Anterior cingulate cortex (tissue), 58 donors: ENCODE measurements at regions not wholly inside any gene's neighbourhood (a gene's known extent, or its start where the extent isn't known, plus 50 kb on each side); places are given as distances from the start of the nearest gene placed in this dataset.

Source experiments
- DNase-seq, 58 donors: peaks; one replicate each; lab custom pipeline; 2025; lab: John Stamatoyannopoulos, UW

DNA sequence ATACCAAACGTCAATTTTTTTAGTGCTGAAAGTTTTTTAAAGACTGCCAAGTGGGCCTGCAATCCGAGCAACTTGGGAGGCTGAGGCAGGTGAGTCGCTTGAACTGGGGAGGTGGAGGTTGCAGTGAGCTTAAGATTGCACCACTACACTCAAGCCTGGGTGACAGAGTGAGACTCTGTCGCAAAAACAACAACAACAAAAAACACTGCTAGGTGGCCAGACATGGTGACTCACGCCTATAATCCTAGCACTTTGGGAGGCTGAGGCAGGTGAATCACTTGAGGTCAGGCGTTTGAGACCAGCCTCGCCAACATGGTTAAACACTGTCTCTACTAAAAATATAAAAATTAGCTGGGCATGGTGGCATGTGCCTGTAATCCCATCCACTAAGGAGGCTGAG is 202.8 kb upstream of the COPS8 start:
- no peak for DNase-seq

DNA sequence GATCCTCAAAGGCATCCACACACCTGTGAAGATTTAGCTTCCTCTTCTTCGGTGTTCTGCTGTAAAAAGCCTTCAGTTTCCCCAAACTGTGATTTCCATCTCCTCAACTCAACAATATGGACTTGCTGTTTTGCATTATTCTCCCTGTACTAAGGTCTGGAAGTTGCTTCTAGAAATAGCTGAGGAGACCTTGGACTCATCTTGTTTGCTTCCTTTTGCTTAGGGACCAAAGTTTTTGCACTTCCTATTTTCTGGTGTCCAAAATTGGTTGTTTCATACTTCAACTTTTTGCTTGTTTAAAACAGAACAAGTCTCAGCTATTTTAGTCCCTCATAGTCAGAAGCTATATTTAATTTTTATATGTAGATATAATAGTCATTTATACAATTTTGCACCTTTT is 201.9 kb upstream of the COPS8 start:
- DNase-seq: no peak

DNA sequence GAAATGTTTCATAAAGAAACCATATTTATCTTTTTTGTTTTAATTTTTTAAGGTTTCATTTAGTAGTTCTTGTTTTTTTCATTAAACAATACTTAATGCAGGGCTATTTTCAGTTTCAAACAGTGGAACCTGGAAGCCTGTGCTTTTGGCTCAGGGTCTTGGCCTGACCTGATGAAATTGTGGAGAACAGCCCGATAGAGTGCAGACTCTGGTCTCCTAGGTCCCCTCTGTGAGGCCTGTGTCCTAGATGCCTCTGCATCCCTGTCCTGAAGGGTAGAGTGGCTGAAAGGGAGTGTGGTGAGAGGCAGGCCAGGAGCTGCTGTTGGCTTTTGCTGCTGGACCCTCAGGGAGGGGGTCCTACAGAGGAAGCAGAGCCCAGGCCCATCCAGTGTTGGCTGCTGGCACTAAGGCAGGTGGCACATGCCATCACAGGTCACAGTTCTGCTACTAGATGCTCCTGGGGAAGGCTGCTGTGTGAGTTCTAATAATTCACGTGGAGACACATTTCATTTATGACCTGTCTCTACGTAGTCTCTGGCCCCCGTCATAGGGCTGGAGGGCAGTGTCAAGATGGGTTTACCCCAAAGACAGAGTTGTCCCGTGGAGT is 201.0 kb upstream of the COPS8 start:
- no peak for DNase-seq

DNA sequence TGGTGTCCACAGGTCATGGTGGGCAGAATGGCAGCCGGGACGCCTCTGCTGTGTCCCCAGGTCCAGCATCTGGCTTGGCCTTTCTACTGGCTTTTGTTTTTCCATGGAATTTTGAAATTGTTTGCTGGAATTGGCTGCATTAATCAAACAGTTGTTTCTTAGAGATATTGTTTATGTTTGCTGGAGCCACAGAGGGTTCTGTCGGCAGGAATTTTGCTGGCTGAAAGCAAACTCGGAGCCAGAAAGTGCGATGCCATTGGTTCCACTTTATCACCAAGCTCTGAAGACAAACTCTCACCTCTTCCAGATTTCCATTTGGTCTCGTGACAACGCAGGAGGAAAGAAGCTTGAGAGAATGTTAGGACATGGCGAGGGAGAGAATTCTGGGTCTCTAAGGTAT is 199.2 kb upstream of the COPS8 start:
- no peak for DNase-seq

DNA sequence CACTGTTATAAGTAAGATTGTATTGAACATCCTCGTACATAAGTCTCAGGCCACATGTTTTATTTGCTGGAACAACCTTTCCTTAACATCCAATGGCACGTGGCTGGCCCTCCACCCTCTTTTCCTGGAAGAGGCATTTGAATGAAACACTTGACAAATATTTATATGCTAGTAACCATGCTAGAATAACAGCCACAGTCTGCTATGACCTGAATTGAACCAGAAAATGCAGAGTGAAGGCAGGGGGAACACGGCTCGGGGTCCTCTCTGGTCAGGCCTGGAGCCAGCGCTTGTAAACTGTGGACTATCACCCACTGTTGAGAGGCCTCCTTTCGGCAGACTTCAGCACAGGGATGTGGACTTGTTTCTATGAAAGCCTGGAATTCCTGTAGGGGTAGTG is 198.2 kb upstream of the COPS8 start:
- DNase-seq: no peak

DNA sequence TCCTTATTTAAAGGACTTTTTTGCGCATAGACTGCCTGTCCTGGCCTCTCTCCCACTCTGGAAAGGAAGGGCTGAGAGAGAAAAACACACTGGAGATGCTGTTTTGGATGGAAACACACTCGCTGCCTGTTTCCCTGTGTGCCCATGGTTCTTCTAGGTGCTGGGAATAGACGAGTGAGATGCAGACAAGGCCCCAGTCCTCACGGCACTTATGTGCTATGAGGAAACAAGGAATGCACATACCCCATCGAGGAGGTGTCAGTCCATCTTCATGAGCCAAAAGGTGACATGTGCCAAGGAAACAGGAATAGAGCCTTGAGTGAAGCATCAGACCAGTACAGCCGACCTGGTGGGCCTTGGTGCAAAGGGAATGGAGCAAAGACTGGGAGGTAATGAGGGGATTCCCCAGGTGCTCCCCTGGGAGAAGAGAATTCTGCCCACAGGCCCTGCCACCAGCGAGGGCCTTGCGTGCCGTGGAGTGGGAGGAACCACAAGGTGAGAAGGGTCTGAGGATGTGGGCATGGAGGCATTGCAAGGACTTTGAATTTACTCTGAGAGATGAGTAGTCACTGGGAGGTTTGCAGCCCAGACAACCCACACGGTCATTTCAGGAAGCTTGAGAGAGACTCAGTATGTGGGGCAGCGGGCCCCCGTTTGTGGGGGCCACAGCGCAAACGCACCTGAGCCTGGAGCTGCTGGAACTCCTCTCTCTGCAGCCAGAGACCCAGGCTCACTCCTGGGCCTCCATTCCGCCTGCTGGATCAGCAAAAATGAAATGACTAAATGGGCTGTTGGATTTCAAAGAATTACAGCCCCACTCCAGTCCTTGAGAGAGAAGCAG is 197.5 kb upstream of the COPS8 start:
- DNase-seq: no peak

DNA sequence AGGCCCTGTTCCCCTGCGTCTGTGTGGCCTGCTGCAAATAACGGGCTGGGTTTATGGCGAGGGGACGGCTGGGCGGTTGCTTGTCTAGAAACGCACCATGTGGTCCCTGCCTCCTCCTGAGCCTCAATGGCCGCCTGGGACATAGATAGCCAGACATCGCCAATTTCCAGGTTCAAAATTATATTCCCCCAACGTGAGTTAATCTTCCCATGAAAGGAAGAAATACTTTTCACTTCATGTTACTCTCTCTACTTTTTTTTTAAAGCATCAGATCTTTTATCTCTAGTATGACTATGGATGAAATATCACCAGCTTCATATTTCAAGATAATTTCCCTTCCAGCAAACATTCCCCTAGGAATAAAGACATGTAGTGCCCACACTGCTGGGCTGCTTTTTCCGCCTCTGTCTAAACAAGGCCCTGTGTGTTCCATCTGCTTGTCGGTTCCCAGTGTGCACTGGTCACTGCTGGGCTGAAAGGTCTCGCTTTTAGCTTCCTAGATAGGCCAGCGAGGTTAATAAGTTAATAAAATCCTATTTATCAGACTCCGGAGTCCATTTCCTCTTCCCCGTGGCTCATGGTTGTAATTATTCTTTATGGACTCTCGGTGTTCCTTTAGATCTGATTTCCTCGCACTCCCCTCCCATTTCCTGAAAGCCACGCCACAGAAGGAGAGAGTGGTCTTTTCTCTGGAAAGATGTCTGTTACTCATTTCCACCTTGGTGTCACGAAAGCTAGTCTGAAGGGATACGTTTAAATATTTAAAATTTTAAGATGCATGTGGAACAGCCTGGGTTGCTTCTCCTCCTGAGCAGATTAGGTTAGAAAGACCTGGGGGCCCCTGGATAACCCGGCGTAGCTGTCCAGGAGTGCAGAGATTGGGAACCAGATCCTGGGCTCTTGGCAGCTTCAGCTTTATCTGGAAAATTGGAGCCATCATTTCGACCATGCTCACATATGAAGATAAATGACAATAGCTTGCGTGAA is 196.6 kb upstream of the COPS8 start:
- DNase-seq: no peak

DNA sequence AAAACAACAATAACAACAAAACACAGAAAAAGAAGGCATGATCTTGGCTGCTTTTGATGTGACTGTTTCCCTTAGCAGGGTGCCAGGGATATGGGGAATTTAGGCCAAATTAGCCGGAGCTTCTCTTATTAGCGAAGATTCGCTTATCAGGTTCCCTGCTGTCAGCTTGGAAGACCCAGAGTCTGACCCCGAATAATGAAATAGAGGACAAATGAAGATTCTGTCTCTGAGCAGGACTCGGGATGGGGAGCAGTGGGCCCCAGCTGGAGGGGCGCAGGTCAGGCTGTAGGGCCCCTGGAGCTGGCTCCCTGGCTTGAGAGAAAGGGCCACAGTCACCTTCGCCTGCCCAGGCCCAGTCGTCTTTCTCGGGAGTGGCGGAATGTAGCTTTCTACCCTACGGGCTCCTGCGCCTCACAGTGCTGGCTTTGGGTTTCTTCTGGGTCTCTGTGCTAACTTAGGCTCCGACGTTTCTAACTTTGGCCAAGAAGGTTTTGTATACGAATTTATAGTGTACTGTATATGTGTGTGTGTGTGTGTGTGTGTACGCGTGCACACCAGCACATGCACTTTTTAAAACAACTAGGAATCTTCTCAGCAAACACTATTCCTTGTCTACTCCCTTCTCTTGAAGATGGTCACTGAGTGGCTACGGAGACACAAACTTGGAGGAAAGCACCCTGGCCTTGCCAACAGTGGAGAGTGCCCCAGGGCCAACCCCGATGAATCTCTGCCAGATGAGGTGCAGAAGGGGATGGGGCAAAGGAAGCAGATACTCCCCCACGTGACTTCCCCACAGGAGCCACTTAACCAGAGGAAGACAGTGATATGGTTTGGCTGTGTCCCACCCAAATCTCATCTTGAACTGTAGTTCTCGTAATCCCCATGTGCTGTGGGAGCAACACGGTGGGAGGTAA is 195.6 kb upstream of the COPS8 start:
- no peak for DNase-seq

DNA sequence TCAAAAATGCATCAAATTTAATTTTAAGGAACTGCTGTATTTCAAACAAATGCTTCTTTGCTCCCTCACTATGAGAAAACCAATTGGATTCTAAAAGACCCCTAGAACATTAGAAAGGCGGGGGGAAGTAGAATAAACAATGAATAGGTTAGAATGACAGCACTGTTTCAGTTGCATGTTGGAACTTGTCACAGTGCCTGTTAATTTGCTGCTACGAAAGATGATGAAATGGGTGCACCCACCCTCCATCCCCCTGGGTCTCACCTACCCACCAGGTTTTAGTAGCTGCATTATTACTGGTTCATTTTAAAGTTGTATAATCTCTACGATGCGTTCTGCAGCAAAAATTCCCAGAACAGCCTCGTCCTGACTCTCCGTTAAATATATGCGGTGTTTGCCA is 193.0 kb upstream of the COPS8 start:
- DNase-seq: no peak

DNA sequence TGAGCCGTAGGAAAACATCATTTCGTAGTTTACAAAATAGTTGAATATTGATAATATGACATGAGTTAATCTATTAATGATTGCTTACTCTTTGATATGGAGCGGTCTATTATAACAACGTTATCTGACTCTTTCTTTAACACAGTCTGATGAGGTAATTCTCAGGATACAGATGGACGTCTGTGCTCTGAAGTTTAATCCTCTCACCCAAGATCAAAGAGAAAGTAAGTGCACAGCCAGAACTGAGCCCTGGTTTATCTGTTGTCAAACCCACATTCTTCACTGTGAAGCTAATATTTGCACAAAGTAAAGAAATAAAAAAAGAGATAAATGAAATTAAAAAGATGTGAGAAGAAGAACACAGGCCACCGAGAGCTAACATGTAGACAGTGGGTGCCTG is 190.9 kb upstream of the COPS8 start:
- no peak for DNase-seq

DNA sequence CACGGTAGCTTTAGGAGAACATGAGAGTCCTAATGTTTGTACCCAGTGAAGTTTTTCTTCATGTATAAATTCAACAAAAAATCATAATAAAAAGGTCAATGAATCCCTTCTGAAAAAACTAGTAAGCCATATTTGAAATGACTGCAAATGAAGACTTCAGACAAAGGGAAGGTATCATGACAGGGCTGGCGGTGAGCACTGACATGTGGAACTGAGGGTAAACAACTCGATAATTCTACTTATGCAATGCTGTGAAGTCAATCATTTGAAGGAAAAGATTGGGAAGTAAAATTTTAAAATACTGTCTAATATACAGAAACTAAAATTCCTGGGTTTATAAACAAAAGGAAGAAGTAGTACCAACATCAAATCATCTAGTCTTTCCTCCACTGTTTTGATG is 190.2 kb upstream of the COPS8 start:
- DNase-seq: no peak

DNA sequence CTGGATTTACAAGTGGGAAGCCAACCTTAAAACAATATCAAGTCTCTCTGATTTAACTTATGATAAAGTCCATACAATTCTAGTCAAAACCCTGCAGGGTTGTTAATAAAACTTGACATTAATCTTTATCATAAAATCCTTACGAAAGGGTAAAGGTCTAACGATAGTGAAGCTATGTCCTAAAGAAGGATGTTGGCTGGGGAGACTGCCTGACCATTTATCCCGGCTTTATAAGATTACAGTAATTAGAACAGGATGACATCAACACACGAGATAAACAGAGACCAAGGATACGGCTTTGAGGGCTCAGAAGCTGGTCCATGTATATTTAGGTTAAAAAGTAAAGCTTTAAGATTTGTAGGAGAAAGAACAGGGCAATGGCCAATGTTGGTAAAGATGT is 189.0 kb upstream of the COPS8 start:
- no peak for DNase-seq

DNA sequence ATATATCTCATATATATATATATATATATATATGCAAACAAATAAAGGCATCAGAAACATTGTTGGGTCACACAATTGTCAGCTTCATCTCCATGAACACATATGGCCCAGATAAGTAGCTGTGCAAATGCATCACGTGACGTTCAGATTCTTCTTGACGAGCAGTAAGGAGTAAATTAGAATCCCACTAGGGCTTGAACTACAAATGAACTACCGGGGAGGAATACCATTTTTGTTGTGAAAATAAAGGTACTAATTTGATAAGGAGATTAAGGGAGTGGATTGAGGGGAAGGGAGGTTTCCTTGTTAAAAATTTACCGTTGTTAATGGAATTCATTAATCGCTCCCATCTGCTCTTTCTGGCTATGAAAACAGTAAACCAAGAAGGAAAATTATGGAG is 186.5 kb upstream of the COPS8 start:
- DNase-seq: no peak

DNA sequence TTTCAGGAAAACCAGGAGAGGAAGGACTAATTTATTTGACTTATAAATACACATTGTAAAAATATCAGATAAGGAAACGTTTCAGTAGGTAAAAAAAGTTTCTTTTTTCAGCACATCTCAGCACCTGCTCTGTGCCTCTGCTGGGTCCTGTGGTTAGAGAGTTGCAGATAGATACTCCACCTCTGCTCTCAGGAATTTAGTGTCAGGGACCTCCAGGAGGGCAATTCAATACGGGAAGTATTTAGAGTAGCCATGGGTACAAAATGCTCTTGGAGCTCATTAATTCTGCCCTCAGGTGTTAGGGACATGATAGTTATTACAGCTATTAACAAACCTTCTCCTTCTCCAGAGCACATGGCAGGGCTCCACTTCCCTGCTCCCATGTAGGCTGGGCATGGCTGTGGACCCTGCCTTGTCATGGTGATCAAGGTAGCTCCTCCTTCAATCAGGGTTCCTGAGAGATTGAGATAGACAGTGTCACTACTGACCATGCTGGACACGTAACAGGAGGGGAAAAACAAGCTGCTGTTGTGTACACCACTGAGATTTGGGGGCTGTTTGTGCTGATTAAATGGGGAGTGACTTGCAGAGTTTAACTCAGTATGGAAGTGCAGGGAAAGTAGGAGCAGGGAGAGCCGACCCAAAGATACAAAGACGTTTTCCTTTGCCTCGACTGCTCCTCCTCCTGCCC is 185.6 kb upstream of the COPS8 start:
- DNase-seq: no peak

DNA sequence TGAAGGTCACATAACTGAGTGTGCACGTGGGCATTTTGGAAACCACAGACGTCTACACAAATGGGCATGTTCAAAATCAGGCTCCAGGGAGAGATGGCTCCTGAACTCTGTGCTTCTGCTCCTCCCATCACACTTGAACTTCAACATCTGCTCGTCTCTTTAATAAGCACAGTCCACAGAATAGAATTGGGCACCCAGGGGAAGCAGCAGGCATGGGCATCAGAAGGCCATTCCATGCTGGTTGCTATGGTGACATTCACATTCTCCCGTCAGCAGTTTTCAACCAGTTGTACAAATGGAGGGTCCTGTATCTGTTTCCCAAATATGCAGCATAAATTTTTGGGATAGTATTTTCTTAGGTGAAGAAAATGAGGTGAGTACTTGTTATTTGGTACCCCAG is 183.7 kb upstream of the COPS8 start:
- DNase-seq: no peak

DNA sequence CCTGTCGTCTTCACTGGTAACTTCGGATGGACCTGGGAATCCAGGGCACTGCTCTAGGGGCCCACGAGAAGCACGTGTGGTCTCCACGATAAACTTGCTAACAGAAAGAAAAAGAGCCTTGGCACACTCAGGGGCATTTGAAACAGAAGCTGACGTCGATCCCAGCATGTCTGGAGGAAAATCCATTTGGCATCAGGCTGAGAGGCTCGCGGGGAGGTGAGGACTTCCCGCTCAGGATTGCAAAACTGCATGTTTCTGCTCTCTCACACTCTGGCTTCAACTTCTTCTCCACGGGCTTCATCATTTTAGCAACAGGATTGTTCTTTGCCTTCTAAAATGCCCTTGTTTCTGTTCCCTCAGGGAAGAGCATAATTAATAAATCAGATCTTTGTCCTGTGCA is 181.7 kb upstream of the COPS8 start:
- peak in 2 of 58 donors; percentile 43 to 57 for DNase-seq

DNA sequence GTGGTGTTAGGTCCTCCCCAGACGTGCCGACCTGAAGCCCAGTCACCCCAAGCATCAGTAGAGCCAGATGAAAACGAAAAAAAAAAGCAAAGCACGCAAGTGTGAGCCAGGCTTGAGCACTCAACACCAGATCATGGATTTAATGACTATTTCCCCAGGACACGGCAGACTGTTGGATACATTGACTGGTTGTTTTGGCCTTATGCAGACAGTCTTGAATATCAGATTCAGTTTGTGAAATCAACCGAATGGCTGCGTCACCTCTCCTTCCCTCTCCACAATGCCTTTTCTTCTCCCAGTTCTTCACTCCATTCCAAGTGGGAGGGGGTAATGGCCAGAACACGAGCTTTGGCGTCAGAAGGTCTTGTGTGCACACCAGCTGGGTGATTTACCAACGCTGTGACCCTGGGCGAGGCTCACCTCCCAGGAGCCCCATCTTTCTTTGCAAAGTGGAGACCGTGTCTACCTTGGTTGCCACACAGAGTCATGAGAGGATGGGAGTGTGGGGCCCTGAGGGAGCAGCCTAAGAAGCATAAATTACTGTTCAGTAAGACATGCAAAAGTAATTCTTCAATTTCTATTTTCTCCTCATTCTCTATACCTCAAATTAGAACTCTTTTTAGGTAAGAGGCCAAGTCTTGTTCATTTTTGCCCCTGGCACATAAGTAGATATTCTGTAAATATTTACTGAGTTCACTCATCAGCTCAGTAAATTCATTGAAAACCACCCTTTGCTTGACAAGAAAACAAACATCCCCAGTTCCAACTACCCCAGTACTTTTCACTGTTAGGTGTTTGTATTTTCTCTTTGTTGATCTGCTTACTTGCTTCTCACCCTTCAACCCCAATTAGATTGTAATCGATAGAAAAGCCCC is 181.1 kb upstream of the COPS8 start:
- peak in 10 of 58 donors; percentile 5 to 65 (median 22) for DNase-seq

DNA sequence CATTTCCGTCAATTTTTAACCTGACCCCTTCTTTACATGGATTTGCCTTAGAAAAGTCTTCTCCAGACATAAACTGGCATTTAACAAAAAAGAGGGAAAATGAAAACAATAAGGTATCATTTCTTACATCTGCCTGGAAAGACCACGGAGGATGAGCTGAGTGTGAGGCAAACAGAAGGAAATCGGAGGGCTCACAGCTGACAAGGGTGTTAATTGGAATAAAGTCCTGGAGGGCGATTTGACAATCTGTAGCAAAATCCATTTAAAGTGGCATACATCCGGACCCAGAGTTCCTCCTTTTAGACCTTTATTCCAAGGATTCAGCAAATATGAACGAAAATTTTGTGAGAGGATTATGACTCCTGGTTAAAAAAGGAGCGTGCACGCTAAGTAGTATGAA is 179.7 kb upstream of the COPS8 start:
- no peak for DNase-seq
